LoVo (cell line): ENCODE measurements at regions not wholly inside any gene's neighbourhood (a gene's known extent, or its start where the extent isn't known, plus 50 kb on each side); places are given as distances from the start of the nearest gene placed in this dataset.
"Not testable (repeated sequence)": the region's sequence is repeated elsewhere in the genome, so short reads cannot be mapped to it uniquely, and the experiment has no call there.

Experiments
- DNase-seq: peaks from one replicate; pipeline ENCODE4 v3.0.0-alpha.2; 2016; ENCODE audit warnings: low spot score

GRCh38 chr14:89524990-89525667 is 108.1 kb upstream of the FOXN3 start:
- DNase-seq, result no peak

GRCh38 chr14:89524412-89524811 is 107.4 kb upstream of the FOXN3 start:
- DNase-seq, result no peak

GRCh38 chr14:89521988-89522387 is 105.0 kb upstream of the FOXN3 start:
- DNase-seq, result no peak

GRCh38 chr14:89519040-89519439 is 102.0 kb upstream of the FOXN3 start:
- no peak for DNase-seq

GRCh38 chr14:89516173-89516572 is 99.1 kb upstream of the FOXN3 start:
- no peak for DNase-seq

GRCh38 chr14:89514601-89515000 is 97.6 kb upstream of the FOXN3 start:
- DNase-seq, result no peak

GRCh38 chr14:89509891-89510290 is 92.9 kb upstream of the FOXN3 start:
- no peak for DNase-seq

- no peak for DNase-seq
Observed at GRCh38 chr14:89508863-89509262, 91.8 kb upstream of the FOXN3 start.

- no peak for DNase-seq
Observed at GRCh38 chr14:89507926-89508460, 91.0 kb upstream of the FOXN3 start.

- DNase-seq, result peak; percentile 14
Observed at GRCh38 chr14:89507521-89507920, 90.5 kb upstream of the FOXN3 start.

GRCh38 chr14:89506891-89507452 is 89.9 kb upstream of the FOXN3 start:
- not testable (repeated sequence) for DNase-seq

GRCh38 chr14:89504602-89505313 is 87.7 kb upstream of the FOXN3 start:
- DNase-seq, result no peak

GRCh38 chr14:89504091-89504490 is 87.1 kb upstream of the FOXN3 start:
- no peak for DNase-seq

- no peak for DNase-seq
Observed at GRCh38 chr14:89503431-89503996, 86.5 kb upstream of the FOXN3 start.

GRCh38 chr14:89502966-89503365 is 85.9 kb upstream of the FOXN3 start:
- no peak for DNase-seq

GRCh38 chr14:89501381-89501780 is 84.3 kb upstream of the FOXN3 start:
- no peak for DNase-seq

GRCh38 chr14:89500303-89500702 is 83.3 kb upstream of the FOXN3 start:
- no peak for DNase-seq

GRCh38 chr14:89498878-89499277 is 81.8 kb upstream of the FOXN3 start:
- DNase-seq, result no peak

GRCh38 chr14:89495718-89496117 is 78.7 kb upstream of the FOXN3 start:
- DNase-seq, result no peak

- no peak for DNase-seq
Observed at GRCh38 chr14:89493877-89494634, 77.0 kb upstream of the FOXN3 start.

- DNase-seq, result no peak
Observed at GRCh38 chr14:89493406-89493805, 76.4 kb upstream of the FOXN3 start.
